NOMO-1 treated with DMSO at 0.1 percent for 48 hours (cell line): ENCODE measurements at regions not wholly inside any gene's neighbourhood (a gene's known extent, or its start where the extent isn't known, plus 50 kb on each side); places are given as distances from the start of the nearest gene placed in this dataset.

Experiments
- DNase-seq: peaks from one replicate; lab custom pipeline; 2025; ENCODE audit not compliant: unreplicated experiment; lab: John Stamatoyannopoulos, UW

DNA sequence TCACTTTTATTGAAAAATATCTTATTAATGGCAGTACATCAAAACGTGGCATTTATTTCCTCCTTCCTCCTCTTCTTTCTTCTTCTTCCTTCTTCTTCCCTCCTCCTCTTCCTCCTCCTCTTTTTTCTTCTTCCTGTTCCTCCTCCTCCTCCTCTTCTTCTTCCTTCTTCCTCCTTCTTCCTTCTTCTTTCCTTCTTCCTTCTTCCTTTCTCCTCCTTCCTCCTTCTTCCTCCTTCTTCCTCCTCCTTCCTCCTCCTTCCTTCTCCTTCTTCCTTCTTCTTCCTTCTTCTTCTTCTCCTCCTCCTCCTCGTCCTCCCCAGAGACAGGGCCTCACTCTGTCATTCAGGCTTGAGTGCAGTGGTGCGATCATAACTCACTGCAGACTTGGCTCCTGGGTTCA is 457.2 kb downstream of the AEBP2 start:
- DNase-seq, result no peak

DNA sequence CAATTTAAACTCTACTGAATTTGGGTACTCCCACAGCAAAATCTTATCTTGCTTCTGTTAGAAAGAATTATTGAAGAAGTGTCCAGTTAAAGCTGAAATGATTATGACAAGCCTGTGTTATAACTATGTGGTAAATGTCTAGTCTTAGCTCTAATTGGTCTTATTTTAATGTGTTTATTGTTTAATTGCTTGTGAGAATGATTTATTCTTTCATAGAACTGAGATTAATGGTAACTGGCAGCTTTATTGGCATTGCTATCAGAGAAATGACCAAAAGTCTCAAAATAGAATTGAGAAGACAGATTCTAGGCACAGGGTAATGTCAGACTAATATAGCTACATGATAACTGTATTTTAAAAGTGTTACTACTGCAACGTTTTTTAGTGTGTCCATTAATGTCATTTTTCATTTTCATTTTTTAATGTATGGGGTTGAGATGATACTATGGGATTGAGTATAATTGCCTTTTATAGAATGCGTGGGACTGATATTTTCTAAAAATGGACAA is 458.7 kb downstream of the AEBP2 start:
- DNase-seq, result no peak

DNA sequence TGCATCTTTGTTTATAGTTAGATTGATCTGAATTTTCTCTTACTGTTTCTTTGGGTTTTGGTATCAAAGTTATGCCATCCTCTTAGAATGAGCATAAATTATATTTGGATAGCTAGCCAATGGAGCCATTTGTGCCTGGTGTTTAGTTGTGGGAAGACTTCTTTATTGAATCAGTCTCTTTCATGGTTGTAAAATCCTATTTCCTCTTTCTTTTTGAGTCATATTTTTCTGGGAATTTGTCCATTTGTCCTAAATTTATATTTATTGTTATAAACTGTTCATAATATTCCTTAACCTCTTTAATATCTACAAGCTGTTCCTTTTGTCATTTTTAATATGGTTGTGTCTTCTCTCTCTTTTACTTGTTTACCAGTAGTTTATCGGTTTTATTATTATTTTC is 462.5 kb downstream of the AEBP2 start:
- DNase-seq, result no peak

DNA sequence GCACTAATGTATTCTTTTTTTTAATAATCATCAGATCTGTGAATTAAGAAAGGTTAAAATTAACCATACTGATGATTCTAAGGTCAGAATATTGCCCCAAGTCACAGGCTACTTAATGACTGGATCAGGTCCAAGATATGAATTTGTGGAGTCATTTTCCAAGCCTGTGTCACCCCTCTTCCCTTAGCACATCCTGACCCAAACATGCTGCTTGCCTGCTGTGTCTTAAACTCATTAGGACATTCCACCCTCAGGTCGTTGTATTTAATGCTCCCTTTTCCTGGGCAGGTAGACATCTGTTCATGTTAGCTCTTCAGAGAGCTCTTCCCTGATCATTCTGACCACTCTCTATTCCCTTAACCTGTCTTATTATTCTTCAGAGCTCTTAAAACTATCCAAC is 463.5 kb upstream of the PDE3A start:
- DNase-seq, result no peak

DNA sequence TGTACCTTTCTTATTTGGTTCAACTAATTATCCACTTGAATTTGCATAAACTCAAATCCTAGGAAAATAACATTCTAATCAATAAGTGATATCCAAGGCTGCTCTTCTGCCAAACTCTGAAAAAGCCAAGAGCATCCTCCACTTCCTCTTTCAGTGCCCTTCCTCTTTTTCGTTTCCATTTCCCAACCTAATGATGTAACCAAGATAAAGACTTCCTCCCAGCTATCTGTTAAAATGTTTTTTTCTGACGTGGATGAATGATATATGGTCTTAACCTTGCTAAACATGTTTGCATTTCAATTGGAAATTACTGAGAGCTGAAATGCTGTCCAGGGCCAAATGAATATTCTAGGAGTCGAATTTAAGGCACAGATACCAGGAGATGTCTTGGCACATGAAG is 459.5 kb upstream of the PDE3A start:
- DNase-seq, result peak; percentile 97

DNA sequence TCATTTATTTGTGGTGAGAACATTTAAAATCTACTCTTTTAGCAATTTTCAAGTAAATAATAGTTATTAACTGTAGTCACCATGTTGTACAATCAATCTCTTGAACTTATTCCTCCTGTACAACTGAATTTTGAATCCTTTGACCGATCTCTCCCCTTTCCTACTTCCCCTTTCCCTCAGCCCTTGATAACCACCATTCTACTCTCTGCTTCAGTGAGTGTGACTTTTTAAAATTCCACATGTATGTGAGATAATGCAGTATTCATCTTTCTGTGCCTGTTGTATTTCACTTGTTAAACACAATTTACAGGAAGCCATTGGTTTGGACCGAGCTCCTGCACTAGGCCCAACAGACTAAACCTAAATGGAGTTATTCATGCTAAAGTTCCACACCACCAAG is 458.9 kb upstream of the PDE3A start:
- DNase-seq, result peak; percentile 80

DNA sequence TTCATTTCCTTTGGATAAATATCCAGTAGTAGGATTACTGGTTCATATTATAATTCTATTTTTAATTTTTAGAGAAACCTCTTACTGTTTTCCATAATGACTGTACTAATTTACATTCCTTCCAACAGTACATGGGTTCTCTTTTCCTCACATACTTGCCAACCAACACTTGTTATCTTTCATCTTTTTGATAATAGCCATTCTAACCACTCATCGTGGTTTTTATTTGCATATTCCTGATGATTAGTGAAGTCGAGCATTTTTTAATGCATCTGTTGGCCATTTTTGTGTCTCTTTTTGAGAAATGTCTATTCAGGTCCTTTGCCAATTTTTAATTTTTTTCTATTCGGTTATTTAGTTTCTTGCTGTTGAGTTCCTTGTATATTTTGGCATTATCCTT is 457.7 kb upstream of the PDE3A start:
- DNase-seq, result no peak

DNA sequence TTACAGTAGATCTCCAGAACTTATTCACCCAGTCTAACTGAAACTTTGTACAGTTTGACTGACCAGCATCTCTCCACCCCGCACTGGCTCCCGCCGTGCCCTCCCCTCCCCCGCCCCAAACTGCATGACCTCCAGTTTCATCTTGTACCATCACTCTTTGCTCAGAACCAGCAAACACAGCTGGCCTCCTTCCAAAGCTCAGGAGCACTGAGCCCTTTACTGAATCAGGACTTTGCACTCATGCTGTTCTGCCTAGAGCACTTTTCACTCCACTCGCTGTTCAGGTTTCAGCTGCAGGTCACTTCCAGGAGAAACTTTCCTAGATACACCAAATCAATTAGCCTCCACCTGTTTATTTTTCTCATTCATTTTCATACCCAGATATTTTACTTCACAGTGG is 455.3 kb upstream of the PDE3A start:
- DNase-seq, result no peak

DNA sequence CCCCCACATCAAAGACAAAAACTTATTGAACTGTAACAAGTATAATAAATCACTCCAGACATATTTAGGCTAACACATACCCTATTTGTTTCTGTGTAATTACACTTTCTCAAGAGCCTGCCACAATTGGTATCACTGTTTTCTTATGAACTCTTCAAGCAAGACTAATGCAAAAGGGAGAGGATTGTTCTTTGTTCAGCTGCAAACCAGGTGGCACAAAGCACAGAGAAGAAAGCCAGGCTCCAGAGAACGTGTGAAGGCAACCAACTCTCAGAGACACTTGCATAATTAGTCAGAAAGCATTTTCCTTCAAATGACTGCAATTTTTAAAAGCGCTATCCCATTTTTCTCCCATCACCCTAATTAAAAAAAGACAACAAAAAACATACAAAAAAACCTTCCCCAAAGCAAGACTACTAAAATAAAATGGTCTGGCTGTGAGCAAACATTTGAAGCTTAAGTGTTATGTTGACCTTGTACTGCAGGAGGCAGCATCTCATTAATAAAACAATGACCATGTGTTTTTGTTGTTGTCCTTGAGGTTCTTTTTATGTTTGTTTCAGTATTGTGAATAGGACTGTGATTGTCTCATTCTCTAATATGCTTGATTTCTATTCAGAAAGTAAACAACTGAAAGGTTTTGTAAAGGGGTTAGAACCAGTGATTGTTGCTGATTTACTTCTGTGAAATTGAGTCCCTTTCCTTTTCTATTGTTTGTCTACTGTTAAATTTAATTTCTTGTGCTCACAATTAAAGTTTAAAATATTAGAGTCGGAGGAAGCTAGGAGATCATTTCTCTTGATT is 452.7 kb upstream of the PDE3A start:
- peak; percentile 0 for DNase-seq

DNA sequence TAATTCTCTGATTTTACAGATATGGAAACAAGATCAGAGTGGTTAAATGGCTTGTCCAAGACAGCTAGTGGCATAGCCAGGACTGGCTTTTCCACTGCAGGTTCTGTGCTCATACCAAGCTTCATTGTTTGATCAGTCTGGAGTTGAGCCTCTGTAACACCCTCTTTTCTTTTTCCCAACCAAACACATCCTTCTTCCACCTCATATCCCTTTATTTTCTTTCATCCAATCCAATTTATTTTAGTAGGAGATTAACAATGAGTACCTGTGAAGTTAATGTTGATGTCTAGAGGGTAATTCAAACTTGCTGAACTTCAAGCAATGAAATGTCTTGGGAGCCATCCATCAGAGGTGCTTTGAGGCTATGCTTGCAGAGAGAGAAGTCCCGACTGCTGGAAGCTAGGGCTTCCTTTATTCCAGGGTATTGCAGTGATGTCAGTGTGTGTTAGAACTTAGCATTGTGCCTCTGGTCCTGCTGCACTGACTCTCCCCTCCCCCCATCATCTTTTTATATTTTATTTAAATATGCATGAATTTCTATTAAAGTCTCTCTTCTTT is 452.1 kb upstream of the PDE3A start:
- no peak for DNase-seq

DNA sequence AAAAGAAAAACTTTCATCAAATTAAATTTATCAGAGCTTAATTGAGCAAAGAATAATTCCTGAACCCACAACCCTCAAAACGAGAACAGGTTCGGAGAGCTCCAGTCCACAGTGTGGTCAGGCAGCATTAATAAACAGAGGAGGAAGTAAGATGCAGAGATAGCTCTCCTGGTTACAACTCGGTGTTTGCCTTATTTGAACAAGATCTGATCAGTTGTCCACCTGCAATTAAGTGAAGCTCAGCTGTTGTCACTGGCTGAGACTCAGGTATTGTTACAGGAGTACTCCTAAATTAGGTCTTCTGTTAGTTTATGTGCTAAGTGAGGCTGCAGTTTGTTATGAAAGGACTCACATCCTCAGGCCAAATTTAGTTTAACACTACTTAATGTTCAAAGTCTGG is 451.4 kb upstream of the PDE3A start:
- peak; percentile 67 for DNase-seq

DNA sequence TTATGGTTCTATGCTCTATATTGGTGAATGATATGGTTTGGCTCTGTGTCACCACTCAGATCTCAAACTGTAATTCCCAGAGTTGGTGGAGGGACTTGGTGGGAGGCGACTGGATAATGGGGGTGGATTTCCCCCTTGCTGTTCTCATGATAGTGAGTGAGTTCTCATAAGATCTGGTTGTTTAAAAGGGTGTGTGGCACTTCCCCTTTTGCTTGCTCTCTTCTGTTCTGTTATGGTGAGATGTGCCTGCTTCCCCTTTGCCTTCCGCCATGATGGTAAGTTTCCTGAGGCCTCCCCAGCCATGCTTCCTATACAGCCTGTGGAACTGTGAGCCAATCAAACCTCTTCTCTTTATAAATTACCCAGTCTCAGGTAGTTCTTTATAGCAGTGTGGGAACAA is 446.6 kb upstream of the PDE3A start:
- DNase-seq, result peak; percentile 46

DNA sequence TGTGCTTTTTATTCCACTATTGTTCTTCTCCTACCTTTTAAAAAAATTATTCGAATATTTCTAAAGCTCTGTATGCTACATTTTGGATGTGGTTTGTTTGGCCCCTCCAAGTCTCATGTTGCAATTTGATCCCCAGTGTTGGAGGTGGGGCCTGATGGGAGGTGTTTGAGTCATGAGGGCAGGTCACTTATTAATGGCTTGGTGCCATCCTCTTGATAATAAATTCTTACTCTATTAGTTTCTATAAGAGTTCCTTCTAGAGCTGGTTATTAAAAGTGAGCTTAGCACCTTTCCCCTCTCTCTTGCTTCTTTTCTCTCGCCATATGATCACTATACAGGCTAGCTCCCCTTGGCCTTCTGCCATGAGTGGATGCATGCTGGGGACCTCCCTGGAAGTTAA is 445.6 kb upstream of the PDE3A start:
- DNase-seq, result no peak

DNA sequence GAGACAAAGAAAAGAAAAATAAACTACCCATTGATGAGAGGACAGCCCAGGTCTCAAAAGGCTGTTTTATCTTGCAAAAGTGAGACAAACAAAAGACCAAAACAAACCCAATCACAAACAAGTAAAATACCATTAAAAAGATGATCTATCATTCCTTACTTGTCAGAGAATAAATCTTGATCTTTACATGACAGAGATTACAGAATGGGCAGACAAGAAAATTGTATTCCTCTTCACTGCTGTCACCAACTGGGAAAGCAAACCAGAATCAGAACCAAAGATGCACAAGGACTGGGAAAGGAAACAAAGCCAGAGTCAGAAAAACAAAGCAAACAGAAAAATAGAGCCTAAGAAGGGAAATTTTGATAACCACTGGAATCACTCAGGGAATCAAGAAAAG is 444.0 kb upstream of the PDE3A start:
- no peak for DNase-seq

DNA sequence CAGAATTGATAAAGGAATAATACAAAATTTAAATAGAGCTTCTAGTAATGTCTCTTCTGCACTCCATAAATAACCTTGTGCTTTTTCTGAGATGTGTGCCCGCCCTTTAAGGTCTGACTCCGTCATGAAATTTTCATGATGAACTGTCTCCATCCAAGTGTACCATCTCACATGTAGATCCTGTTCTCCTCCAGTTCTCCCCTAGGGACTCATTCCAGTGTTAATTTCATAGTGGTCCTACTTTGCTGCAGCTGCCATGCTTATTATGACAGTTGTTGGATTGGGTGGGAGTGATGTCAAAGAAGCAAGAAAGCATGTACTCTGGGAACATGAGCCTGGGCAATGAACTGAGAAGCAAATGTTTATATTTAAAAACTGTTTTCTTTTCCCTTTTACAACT is 442.5 kb upstream of the PDE3A start:
- DNase-seq, result no peak

DNA sequence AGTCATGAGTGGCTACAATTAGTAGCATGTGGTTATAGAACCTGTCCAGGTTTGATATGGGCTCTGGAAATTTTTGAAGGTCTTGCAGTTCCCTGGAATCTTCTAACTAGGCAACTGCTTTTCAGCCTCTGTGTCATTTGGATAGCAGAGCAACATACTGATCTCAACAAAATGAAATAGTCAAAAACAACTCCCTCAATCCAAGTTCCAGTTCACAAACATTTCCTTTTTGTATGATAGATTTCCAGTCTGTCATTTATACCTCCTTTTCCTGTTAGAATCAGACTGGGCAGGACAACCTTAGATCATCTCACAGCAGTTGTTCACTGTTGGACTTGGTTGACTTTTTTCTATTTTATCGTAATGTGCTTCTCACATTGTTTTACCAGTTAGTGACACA is 442.1 kb upstream of the PDE3A start:
- no peak for DNase-seq

DNA sequence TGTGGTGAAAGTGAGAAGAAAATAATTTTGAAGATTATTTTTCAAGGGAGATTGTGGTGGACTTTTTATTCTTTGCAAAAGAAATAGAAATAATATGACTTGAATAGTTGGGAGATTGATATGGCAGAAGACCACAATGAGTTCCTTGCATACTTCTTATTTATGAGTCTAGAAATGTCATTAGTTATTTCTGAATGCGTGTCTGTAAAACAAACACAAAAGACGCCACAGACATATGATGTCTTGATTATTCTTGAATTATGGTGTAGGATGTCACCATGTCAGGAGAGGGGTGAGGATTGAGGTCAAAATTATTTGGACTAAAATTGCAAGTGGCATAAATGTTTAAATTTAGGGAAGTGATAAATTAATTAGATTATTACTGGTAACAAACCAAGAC is 440.7 kb upstream of the PDE3A start:
- DNase-seq, result no peak

DNA sequence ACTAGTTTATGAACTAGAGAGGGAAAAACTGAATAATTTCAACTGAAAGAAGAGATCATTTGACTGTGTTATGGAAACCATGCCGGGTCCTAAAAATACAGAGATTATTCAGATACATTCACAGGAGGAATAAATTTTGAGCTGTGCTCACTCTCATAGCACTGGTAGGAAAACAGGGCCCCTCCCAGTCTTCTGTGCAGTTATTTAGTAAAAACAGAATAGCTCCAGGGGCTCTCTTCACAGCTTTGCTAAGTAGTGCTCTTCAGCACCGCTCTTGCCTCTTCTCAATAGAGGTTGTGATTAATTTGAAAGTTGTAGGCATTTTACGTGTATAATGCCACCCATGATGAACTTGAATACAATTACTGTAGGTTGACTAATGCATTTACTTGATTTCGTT is 435.9 kb upstream of the PDE3A start:
- DNase-seq, result no peak

DNA sequence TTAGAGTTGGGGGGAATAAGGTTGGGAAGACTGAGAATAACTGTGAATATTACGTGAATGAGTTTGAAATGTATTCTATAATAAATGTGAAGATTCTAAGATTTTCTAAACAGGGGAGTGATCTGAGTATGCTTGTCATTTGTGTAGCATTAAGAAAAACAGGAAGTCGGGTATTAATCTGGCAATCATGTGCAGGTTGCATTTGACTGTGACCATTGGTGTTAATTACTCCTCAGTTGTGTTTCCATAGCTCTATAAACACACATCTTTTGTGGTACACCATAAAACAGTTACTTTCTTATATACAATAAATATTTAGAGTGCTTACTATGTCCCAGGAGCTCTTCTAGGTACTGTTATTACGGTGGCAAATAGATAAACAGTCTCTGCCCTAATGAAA is 434.4 kb upstream of the PDE3A start:
- no peak for DNase-seq

DNA sequence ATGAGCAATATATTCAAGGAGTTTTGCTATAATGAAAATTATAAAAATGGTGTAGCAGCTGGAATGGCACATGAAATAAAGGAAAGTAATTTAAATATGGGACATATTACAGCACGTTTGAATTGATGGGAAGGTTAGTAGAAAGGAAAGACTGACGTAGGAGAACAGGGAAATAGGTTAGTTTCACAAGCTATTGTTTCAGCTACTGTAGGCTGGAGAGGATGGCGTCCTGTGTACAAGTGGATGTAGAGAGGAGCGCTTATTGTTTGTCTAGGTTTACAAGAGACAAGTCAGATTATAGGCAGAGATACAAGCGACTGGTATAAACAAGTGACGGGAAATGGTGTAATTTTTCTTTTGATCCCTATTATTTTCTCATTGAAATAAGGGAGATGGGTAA is 431.2 kb upstream of the PDE3A start:
- DNase-seq, result no peak

DNA sequence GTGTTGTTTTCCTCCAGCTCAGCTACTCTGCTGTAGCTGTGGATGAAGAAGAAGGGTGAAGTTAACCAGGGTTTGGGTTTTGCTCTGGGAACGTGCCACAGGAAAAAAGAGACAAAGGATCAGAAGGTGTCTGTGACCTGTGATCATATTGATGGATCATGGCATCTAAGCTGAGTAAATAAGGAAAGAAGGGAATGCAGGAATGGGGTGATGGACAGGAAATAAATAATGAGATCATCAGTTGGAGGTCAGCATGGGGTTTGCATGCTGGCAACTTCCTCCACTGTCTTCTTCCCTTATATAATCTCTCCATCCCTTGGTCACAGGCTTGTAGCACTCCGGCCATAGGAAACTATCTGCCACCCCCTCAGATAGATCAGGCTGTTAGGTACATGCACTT is 430.3 kb upstream of the PDE3A start:
- DNase-seq, result no peak

DNA sequence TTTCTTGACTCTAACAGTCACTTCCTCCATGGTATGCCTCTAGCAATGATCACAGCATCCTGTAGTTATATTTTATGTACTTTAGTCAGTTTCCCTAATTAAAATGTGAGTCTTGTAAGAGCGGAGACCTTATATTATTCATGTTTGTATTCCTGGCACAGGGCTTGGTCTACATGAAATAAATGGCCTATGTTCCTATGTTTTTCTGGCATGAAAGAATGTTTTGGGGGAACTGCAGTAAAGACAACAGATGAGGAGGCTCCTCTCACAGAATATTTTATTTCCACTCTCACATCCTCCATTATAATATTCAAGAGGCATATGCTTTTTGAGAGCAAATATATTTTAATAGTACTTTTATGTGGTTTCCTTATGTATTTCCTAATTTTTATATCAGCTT is 429.8 kb upstream of the PDE3A start:
- no peak for DNase-seq

DNA sequence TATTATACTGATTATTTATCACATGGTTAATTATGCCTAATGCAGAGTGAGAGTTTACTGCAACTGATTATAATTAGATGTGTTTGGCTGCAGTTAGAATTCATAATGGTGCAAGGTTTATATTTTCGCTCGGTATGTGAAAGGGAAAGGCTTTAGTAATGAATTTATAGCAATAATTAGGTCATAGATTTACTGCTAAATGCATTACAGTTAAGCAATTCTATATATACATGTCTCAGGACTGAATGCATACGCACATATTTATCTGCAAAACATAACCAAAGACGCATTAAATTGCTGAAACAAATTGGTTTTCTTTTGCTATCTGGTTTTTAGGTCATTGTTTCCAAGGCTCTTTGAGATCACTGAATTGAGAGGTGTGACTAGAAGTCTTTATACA is 428.1 kb upstream of the PDE3A start:
- no peak for DNase-seq
